ENCODE measurements at regions not wholly inside any gene's neighbourhood (a gene's known extent, or its start where the extent isn't known, plus 50 kb on each side); places are given as distances from the start of the nearest gene placed in this dataset.

GRCh38 chr10:35835545-35835944 is 193.4 kb upstream of the FZD8 start:
- H3K4me1 ChIP-seq = no peaks in the 10 kb centered on the region
- no peak for DNase-seq
- H3K27me3 ChIP-seq = no peaks in the 10 kb centered on the region
- intact Hi-C loops (cut with DNase I) = no loop called here
- no peak for ATAC-seq
- TF ChIP-seq CTCF (IDR thresholded peaks at IDR 0.05) = no peak
- TF ChIP-seq POLR2A (IDR thresholded peaks at IDR 0.05) = no peak
- 78% methylated on average over 3 of the region's 3 CpGs for WGBS (ENCODE audit: insufficient coverage, low coverage, low lambda C conversion rate, missing lambda C conversion rate)
- H3K27ac ChIP-seq = no peak overlapping the region
- no peak overlapping the region for H3K4me3 ChIP-seq
- peaks cover 0 to under 1% (median 0%) of the 10 kb centered on the region in 4 donors for H3K9me3 ChIP-seq
- no peaks in the 10 kb centered on the region for H3K36me3 ChIP-seq

GRCh38 chr10:35834877-35835494 is 192.9 kb upstream of the FZD8 start:
- no peak for TF ChIP-seq POLR2A (IDR thresholded peaks at IDR 0.05)
- no peak for TF ChIP-seq CTCF (IDR thresholded peaks at IDR 0.05)
- H3K4me3 ChIP-seq = no peak overlapping the region
- no peaks in the 10 kb centered on the region for H3K36me3 ChIP-seq
- DNase-seq (no peak), ATAC-seq (no peak)
- H3K9me3 ChIP-seq = no peaks in the 10 kb centered on the region
- H3K27ac ChIP-seq = no peak overlapping the region
- H3K27me3 ChIP-seq = no peaks in the 10 kb centered on the region
- H3K4me1 ChIP-seq = no peaks in the 10 kb centered on the region
- 91% methylated on average over 8 of the region's 10 CpGs for WGBS (ENCODE audit: insufficient coverage, low coverage, low lambda C conversion rate, missing lambda C conversion rate)
- intact Hi-C loops (cut with DNase I) = no loop called here

- intact Hi-C loops (cut with DNase I) = no loop called here
- WGBS (ENCODE audit: insufficient coverage, low coverage, low lambda C conversion rate, missing lambda C conversion rate) = 71% methylated on average over 9 of the region's 9 CpGs
- no peaks in the 10 kb centered on the region for H3K27me3 ChIP-seq
- H3K36me3 ChIP-seq = no peaks in the 10 kb centered on the region
- TF ChIP-seq POLR2A (IDR thresholded peaks at IDR 0.05) (no peak), CTCF (IDR thresholded peaks at IDR 0.05) (no peak)
- H3K4me3 ChIP-seq = no peak overlapping the region
- H3K27ac ChIP-seq = no peak overlapping the region
- DNase-seq = no peak
- no peaks in the 10 kb centered on the region for H3K9me3 ChIP-seq
- no peaks in the 10 kb centered on the region for H3K4me1 ChIP-seq
- ATAC-seq = no peak
Observed at GRCh38 chr10:35827783-35828182, 185.7 kb upstream of the FZD8 start.

GRCh38 chr10:35824704-35825103 is 182.6 kb upstream of the FZD8 start:
- H3K4me3 ChIP-seq = no peak overlapping the region
- intact Hi-C loops (cut with DNase I) = no loop called here
- H3K9me3 ChIP-seq = no peaks in the 10 kb centered on the region
- ATAC-seq (no peak), DNase-seq (no peak)
- H3K27ac ChIP-seq = no peak overlapping the region
- WGBS (ENCODE audit: insufficient coverage, low coverage, low lambda C conversion rate, missing lambda C conversion rate) = 58% methylated on average over 3 of the region's 3 CpGs
- H3K4me1 ChIP-seq = no peaks in the 10 kb centered on the region
- TF ChIP-seq CTCF (IDR thresholded peaks at IDR 0.05) (no peak), POLR2A (IDR thresholded peaks at IDR 0.05) (no peak)
- H3K27me3 ChIP-seq = no peaks in the 10 kb centered on the region
- no peaks in the 10 kb centered on the region for H3K36me3 ChIP-seq

- no peak for DNase-seq
- WGBS (ENCODE audit: insufficient coverage, low coverage, low lambda C conversion rate, missing lambda C conversion rate) = 57% methylated on average over 4 of the region's 9 CpGs
- H3K27me3 ChIP-seq = no peaks in the 10 kb centered on the region
- ATAC-seq = no peak
- TF ChIP-seq CTCF (IDR thresholded peaks at IDR 0.05) (no peak), POLR2A (IDR thresholded peaks at IDR 0.05) (no peak)
- H3K36me3 ChIP-seq = no peaks in the 10 kb centered on the region
- H3K9me3 ChIP-seq = no peaks in the 10 kb centered on the region
- intact Hi-C loops (cut with DNase I) = no loop called here
- no peaks in the 10 kb centered on the region for H3K4me1 ChIP-seq
- no peak overlapping the region for H3K4me3 ChIP-seq
- no peak overlapping the region for H3K27ac ChIP-seq
Observed at GRCh38 chr10:35822316-35822715, 180.2 kb upstream of the FZD8 start.

Measured in right lobe of liver (tissue), 6 donors.